LNCAP (cell line): ENCODE measurements at regions not wholly inside any gene's neighbourhood (a gene's known extent, or its start where the extent isn't known, plus 50 kb on each side); places are given as distances from the start of the nearest gene placed in this dataset.

Experiments used
- CTCF ChIP-seq: fragments of 450-650 bp; IDR thresholded peaks from 2 replicates; pipeline ENCODE4 v1.5.1; 2017; ENCODE audit warnings: mild to moderate bottlenecking

GRCh38 chr20:57895161-57895855 lies 185.5 kb upstream of the PMEPA1 start:
- TF ChIP-seq CTCF: no peak

GRCh38 chr20:57894522-57894921 lies 184.7 kb upstream of the PMEPA1 start:
- no peak for TF ChIP-seq CTCF

GRCh38 chr20:57894096-57894495 lies 184.3 kb upstream of the PMEPA1 start:
- no peak for TF ChIP-seq CTCF

- TF ChIP-seq CTCF: no peak
Measured at GRCh38 chr20:57893366-57893999, 183.7 kb upstream of the PMEPA1 start.

- no peak for TF ChIP-seq CTCF
Measured at GRCh38 chr20:57892471-57892870, 182.7 kb upstream of the PMEPA1 start.

GRCh38 chr20:57891014-57891413 lies 181.2 kb upstream of the PMEPA1 start:
- TF ChIP-seq CTCF: no peak

- TF ChIP-seq CTCF: no peak
Measured at GRCh38 chr20:57890202-57890800, 180.5 kb upstream of the PMEPA1 start.
